HEK293T (cell line): ENCODE measurements at regions not wholly inside any gene's neighbourhood (a gene's known extent, or its start where the extent isn't known, plus 50 kb on each side); places are given as distances from the start of the nearest gene placed in this dataset.
A peak's percentile ranks its signal among the peaks of the same experiment; 100 is the strongest.

Experiments
- CTCF ChIA-PET: fragments of 350-600 bp; formaldehyde crosslinking; extraction: SDS; loops from one replicate; lab custom pipeline; 2021; ENCODE audit warnings: antibody characterized with exemption, inconsistent platforms; lab: Yijun Ruan, JAX
- POLR2A ChIA-PET: fragments of 350-600 bp; formaldehyde crosslinking; extraction: SDS; loops from one replicate; lab custom pipeline; 2020; ENCODE audit warnings: antibody characterized with exemption, inconsistent platforms; lab: Yijun Ruan, JAX
- DNase-seq: peaks from one replicate; pipeline ENCODE4 v3.0.0; 2012; ENCODE audit warnings: mixed read lengths; ENCODE audit errors: extremely low spot score
- ARNT ChIP-seq: fragments of 450-650 bp; IDR thresholded peaks from 2 replicates; pipeline ENCODE4 v1.6.1; 2017; ENCODE audit warnings: mild to moderate bottlenecking
- BHLHE40 ChIP-seq: fragments of 450-650 bp; IDR thresholded peaks from 2 replicates; pipeline ENCODE4 v1.6.1; 2016; ENCODE audit warnings: mild to moderate bottlenecking, moderate library complexity, borderline replicate concordance
- CTBP1 ChIP-seq: fragments of 450-650 bp; IDR thresholded peaks from 2 replicates; pipeline ENCODE4 v1.6.1; 2016; ENCODE audit warnings: borderline replicate concordance
- ELF4 ChIP-seq: fragments of 450-650 bp; IDR thresholded peaks from 2 replicates; pipeline ENCODE4 v1.6.1; 2017; ENCODE audit warnings: antibody characterized with exemption
- FOXA1 ChIP-seq: fragments of 450-650 bp; IDR thresholded peaks from 2 replicates; pipeline ENCODE4 v1.6.1; 2016; ENCODE audit warnings: mild to moderate bottlenecking
- FOXK2 ChIP-seq: fragments of 450-650 bp; IDR thresholded peaks from 2 replicates; pipeline ENCODE4 v1.6.1; 2016; ENCODE audit warnings: mild to moderate bottlenecking
- FOXM1 ChIP-seq: fragments of 450-650 bp; IDR thresholded peaks from 2 replicates; pipeline ENCODE4 v1.6.1; 2017; ENCODE audit warnings: mild to moderate bottlenecking, borderline replicate concordance
- HDGF ChIP-seq: fragments of 450-650 bp; IDR thresholded peaks from 2 replicates; pipeline ENCODE4 v1.6.1; 2017; ENCODE audit warnings: antibody characterized with exemption, borderline replicate concordance
- L3MBTL2 ChIP-seq: fragments of 450-650 bp; conservative IDR thresholded peaks from 2 replicates; pipeline ENCODE4 v1.6.1; 2016; ENCODE audit warnings: mild to moderate bottlenecking
- LEF1 ChIP-seq: fragments of 450-650 bp; IDR thresholded peaks from 2 replicates; pipeline ENCODE4 v1.6.1; 2017; ENCODE audit warnings: mild to moderate bottlenecking, borderline replicate concordance
- NFRKB ChIP-seq: fragments of 450-650 bp; IDR thresholded peaks from 2 replicates; pipeline ENCODE4 v1.6.1; 2016; ENCODE audit warnings: mild to moderate bottlenecking, moderate library complexity
- SP1 ChIP-seq: fragments of 450-650 bp; IDR thresholded peaks from 2 replicates; pipeline ENCODE4 v1.6.1; 2017
- SUZ12 ChIP-seq: fragments of 450-650 bp; IDR thresholded peaks from 2 replicates; pipeline ENCODE4 v1.6.1; 2016; ENCODE audit warnings: mild to moderate bottlenecking
- TARDBP ChIP-seq: fragments of 450-650 bp; IDR thresholded peaks from 2 replicates; pipeline ENCODE4 v1.6.1; 2016
- ZNF384 ChIP-seq: fragments of 450-650 bp; IDR thresholded peaks from 2 replicates; pipeline ENCODE4 v1.6.1; 2016
- TF ChIP-seq, protein P1 (sequence below): fragments of 450-650 bp; IDR thresholded peaks from 2 replicates; pipeline ENCODE4 v1.6.1; 2016

DNA sequence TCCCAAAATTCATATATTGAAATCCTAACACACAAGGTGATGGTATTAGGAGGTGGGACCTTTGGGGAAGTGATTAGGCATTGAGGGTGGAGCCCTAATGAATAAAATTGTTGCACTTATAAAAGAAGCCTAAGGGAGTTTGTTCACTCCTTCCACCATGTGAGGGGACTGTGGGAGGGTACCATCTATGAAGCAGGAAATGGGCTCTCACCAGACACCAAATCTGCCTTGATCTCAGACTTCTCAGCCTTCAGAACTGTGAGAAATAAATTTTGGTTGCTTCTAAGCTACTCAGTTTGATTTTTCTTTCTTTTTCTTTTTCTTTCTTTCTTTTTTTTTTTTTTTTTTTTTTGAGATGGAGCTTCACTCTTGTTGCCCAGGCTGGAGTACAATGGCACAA lies 116.2 kb upstream of the GPC3 start:
- TF ChIP-seq CTBP1 (no peak), FOXA1 (no peak), HDGF (no peak), SUZ12 (no peak), BHLHE40 (no peak), FOXK2 (no peak), FOXM1 (no peak), NFRKB (no peak), ARNT (no peak), SP1 (no peak)
- TF ChIP-seq, protein P1, sequence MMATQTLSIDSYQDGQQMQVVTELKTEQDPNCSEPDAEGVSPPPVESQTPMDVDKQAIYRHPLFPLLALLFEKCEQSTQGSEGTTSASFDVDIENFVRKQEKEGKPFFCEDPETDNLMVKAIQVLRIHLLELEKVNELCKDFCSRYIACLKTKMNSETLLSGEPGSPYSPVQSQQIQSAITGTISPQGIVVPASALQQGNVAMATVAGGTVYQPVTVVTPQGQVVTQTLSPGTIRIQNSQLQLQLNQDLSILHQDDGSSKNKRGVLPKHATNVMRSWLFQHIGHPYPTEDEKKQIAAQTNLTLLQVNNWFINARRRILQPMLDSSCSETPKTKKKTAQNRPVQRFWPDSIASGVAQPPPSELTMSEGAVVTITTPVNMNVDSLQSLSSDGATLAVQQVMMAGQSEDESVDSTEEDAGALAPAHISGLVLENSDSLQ, result no peak
- DNase-seq, result no peak
- CTCF ChIA-PET, result no interaction called here
- POLR2A ChIA-PET, result no interaction called here

DNA sequence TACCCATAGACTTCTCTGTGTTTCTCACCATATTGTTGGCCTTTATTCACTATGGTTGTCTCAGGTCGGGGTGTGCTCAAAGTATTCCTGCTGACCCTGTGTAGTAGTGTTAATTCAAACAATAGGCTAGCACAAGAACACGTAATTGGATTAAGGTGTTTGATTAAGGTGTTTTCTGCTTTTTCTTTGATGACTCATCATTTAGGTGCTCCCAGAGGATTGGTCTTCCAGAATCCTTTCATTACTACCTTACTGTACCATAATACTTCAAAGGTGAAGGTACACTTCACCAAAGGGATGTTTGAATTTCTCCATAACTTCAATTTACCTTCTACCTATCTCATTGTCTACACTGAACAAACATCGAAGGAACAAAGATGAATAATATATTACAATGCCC lies 121.7 kb upstream of the CCDC160 start:
- ChIA-PET CTCF (no interaction called here), POLR2A (no interaction called here)
- TF ChIP-seq NFRKB (no peak), ZNF384 (no peak), SUZ12 (no peak), BHLHE40 (no peak), LEF1 (no peak), ARNT (no peak), L3MBTL2 (no peak), HDGF (no peak), TARDBP (no peak), FOXA1 (no peak), SP1 (no peak), FOXK2 (no peak), ELF4 (no peak), FOXM1 (no peak)
- TF ChIP-seq, protein P1, result no peak
- DNase-seq, result no peak

DNA sequence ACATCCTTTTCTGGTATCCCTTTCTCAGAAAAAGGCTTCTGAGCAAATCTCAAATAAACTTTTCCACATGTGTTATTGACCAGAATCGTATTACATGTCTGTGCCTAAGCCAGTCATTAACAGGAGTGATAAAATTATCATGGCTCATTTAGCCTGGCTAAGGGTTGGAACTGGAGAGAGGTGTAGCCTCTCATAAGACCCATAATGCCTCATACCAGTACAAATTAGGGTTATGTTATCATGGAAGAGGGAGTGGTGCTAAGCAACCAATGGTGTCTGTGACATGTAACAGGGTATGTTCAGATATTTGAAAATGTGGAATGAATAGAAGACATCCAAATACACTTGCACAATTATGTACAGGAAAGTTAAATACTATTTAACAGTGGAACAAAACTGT lies 99.6 kb upstream of the CCDC160 start:
- CTCF ChIA-PET, result no interaction called here

DNA sequence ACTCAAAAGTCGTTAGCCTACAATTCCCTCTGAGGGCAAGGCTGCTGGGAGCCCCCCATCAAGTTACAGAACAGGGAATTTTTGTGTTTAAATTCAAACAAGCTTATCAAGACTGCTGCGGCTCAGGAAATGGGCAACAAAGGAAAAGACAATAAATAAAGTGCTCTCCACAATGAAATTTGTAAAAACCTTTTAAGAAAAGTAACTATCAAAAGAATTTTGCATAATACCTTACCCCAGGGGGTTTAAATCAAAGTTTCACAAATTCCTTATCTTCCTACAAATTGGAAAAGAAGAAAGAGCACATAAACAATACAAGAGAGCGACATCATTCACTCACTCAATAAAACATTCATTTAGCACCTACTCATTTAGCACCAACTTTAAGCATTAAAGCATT lies 97.9 kb upstream of the CCDC160 start:
- TF ChIP-seq L3MBTL2, result no peak
- no peak for TF ChIP-seq ZNF384
- TF ChIP-seq LEF1, result no peak
- TF ChIP-seq FOXA1, result no peak
- TF ChIP-seq ARNT, result no peak
- TF ChIP-seq HDGF, result no peak
- TF ChIP-seq ELF4, result no peak
- no peak for TF ChIP-seq BHLHE40
- TF ChIP-seq FOXM1, result no peak
- TF ChIP-seq TARDBP, result no peak
- TF ChIP-seq SP1, result no peak
- TF ChIP-seq FOXK2, result no peak
- no peak for TF ChIP-seq NFRKB
- no peak for TF ChIP-seq SUZ12
- no peak for TF ChIP-seq CTBP1
- TF ChIP-seq, protein P1, result no peak
- CTCF ChIA-PET, result no interaction called here

More for the DNA sequence above, 99.6 kb upstream of the CCDC160 start:
- TF ChIP-seq ELF4 (no peak), ARNT (no peak), SUZ12 (no peak), TARDBP (no peak), FOXA1 (no peak), SP1 (no peak), BHLHE40 (no peak), ZNF384 (no peak), FOXM1 (no peak), HDGF (no peak), FOXK2 (no peak), NFRKB (no peak), CTBP1 (no peak), L3MBTL2 (no peak), LEF1 (no peak)
- TF ChIP-seq, protein P1, result no peak
- POLR2A ChIA-PET, result no interaction called here
- no peak for DNase-seq

DNA sequence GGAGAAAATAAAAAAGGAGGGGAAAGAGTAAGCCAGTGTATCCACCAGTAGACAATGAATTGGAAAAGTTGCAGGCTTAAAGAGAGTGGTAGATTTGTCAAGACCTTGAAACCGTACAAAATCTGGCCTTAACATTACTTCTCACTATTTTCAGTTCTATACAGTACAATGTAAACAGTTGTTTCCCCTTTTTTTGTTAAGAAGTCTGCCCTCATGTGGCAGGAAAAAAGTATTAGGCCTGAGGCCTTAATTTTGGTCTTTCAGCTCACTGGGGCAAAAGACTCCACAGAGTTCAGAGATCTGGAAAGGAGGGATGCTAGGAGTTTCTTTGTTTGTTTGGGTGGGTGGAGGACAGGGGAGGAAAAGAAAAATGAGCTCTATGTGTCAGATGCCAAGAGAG lies 92.8 kb upstream of the CCDC160 start:
- ChIA-PET CTCF (interaction anchor here (0.6 to 2.2 kb wide), 7 partner anchors 14 to 351 kb away, joined by 3 to 8 read pairs (median 4); no protein-coding TSS in a partner anchor), POLR2A (no interaction called here)
- peak; percentile 27 for DNase-seq
- TF ChIP-seq FOXK2 (0 out of 2 replicates have a peak, but pooled peaks have one; percentile 34), ARNT (no peak)

More for the DNA sequence above, 97.9 kb upstream of the CCDC160 start:
- no peak for DNase-seq
- POLR2A ChIA-PET, result no interaction called here

DNA sequence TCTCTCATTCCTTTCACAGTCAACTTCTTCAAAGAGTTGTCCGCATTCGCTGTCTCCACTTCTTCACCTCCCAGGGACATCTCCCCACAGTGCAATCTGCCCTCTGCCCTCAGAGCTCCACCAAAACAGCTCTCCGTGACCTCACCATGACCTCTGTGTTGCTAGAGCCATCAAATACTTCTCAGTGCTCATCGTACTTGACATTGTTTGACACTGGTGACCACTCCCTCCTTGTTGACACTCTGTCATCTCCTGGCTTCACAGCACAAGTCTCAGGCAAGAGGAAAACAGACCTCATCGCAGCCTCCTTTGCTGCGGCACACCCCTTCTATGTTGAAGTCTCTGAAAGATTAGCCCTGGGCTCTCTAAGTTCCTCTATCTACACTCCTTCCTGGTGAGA lies 90.5 kb upstream of the CCDC160 start:
- no peak for TF ChIP-seq LEF1
- no peak for TF ChIP-seq ELF4
- no peak for TF ChIP-seq ARNT
- TF ChIP-seq FOXA1, result no peak
- no peak for TF ChIP-seq HDGF
- no peak for TF ChIP-seq L3MBTL2
- no peak for TF ChIP-seq SP1
- TF ChIP-seq CTBP1, result no peak
- no peak for TF ChIP-seq TARDBP
- CTCF ChIA-PET, result no interaction called here
- POLR2A ChIA-PET, result no interaction called here
- DNase-seq, result no peak
